Astrocyte of the spinal cord (primary cell): ENCODE measurements at regions not wholly inside any gene's neighbourhood (a gene's known extent, or its start where the extent isn't known, plus 50 kb on each side); places are given as distances from the start of the nearest gene placed in this dataset.

Experiments used
- DNase-seq: peaks from one replicate; pipeline ENCODE4 v3.0.0; 2011; ENCODE audit warnings: low read depth, low spot score
- H3K4me3 ChIP-seq: 2 replicates; pipeline ENCODE4 v1.5.1; 2011; ENCODE audit warnings: low read depth, mild to moderate bottlenecking, low read length, moderate library complexity
- in situ Hi-C: cut with HindIII; loops from 2 replicates; pipeline ENCODE4 v1.10.0; 2017; ENCODE audit warnings: low sequenced_read_pairs
- TF ChIP-seq, protein P1 (sequence below): IDR thresholded peaks from 2 replicates; pipeline ENCODE4 v1.5.1; 2012; ENCODE audit warnings: low read depth, mild to moderate bottlenecking, low read length, inconsistent platforms

DNA sequence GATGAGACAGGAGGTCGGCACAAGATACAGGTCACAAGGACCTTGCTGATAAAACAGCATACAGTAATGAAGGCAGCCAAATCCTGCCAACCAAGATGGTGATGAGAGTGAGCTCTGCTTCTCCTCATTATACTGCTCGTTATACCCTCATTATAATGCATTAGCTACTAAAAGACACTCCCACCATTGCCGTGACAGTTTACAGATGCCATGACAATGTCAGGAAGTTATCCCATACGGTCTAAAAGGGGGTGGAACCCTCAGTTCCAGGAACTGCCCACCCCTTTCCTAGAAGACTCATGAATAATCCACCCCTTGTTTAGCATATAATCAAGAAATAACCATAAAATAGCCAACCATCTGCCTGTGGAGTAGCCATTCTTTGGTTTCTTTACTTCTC is 224.2 kb downstream of the RBM43 start:
- TF ChIP-seq, protein P1, sequence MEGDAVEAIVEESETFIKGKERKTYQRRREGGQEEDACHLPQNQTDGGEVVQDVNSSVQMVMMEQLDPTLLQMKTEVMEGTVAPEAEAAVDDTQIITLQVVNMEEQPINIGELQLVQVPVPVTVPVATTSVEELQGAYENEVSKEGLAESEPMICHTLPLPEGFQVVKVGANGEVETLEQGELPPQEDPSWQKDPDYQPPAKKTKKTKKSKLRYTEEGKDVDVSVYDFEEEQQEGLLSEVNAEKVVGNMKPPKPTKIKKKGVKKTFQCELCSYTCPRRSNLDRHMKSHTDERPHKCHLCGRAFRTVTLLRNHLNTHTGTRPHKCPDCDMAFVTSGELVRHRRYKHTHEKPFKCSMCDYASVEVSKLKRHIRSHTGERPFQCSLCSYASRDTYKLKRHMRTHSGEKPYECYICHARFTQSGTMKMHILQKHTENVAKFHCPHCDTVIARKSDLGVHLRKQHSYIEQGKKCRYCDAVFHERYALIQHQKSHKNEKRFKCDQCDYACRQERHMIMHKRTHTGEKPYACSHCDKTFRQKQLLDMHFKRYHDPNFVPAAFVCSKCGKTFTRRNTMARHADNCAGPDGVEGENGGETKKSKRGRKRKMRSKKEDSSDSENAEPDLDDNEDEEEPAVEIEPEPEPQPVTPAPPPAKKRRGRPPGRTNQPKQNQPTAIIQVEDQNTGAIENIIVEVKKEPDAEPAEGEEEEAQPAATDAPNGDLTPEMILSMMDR = no peak
- no peak overlapping the region for H3K4me3 ChIP-seq
- no peak for DNase-seq
- in situ Hi-C loops = no loop called here

- TF ChIP-seq, protein P1 = no peak
- H3K4me3 ChIP-seq = no peak overlapping the region
- in situ Hi-C loops = no loop called here
- DNase-seq = no peak
Observed at GRCh38 chr2:151033271-151034248, 228.1 kb downstream of the RBM43 start.

- DNase-seq = peak; percentile 77
- TF ChIP-seq, protein P1 = no peak
- in situ Hi-C loops = no loop called here
- H3K4me3 ChIP-seq = no peak overlapping the region
Observed at GRCh38 chr2:151032741-151033191, 228.9 kb downstream of the RBM43 start.

DNA sequence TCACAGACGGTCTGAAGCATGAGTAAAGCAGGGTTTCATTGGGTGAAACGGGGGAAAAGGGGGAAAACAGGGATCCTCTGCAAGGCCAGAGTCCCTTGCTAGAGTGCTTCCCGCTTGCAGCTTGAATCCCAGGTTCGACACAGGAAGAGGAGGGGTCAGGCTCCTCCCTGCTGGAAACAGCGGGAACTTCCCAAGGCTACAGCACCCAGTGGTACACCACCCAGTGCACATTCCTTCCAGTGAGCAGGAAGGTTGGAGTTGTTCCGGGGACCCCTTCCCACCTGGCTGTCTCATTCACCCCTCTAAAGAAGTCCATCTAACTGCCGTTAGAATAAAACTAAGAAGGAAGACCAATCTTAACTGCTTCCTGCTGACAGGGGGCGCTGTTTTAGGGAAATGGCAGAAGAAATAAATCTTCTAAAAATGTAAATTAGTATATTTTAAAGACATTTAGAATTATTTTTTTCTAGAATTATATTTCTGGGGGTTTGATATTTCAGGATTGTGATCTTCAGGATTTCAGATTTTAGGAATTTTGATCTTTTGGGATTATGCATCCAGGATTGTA is 230.9 kb downstream of the RBM43 start:
- TF ChIP-seq, protein P1 = peak; percentile 18
- no peak for DNase-seq

GRCh38 chr2:151029406-151030157 is 232.1 kb downstream of the RBM43 start:
- DNase-seq = peak; percentile 61
- in situ Hi-C loops = no loop called here
- H3K4me3 ChIP-seq = no peak overlapping the region
- TF ChIP-seq, protein P1 = no peak

More for the DNA sequence above, 230.9 kb downstream of the RBM43 start:
- H3K4me3 ChIP-seq = no peak overlapping the region
- in situ Hi-C loops = no loop called here

DNA sequence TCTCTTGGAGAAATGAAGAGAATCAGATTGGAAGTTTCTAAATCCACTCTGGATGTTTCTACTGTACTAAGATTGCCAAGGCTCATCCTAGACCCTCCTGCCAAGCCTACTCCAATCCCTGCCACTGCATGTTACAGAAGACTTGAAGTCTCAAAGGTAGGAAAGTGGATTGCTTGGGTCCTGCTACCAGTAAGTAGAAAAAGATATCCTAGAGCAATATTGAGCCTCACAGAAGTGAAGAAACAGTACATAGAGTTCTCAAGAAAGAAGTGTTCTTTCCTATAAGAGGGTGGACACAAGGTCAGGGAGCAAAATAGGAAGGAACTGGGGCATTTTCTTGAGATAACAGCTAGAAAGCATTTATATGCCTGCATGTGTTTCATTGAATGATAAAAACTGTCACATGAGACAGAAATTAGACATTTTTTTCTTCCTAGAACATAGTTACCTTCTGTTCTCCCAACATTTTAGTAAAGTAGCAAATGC is 232.9 kb downstream of the RBM43 start:
- TF ChIP-seq, protein P1 = no peak
- no peak for DNase-seq
- in situ Hi-C loops = no loop called here
- no peak overlapping the region for H3K4me3 ChIP-seq
